GM12878 (cell line): ENCODE measurements at regions not wholly inside any gene's neighbourhood (a gene's known extent, or its start where the extent isn't known, plus 50 kb on each side); places are given as distances from the start of the nearest gene placed in this dataset.

Source experiments
- ATAC-seq: fragments of 200-7000 bp; cut with Tn5 transposase; 3 replicates; pipeline ENCODE4 v1.9.1; 2020; ENCODE audit warnings: mild to moderate bottlenecking, moderate library complexity
- BruUV-seq: library from RNA; stranded (reverse); fragments of 400-500 nt; replicated peaks from 2 replicates; lab custom pipeline; 2021; lab: Mats Ljungman, UMichigan
- CTCF ChIA-PET: fragments of 300-600 bp; sonication (Branson Sonifier 250); formaldehyde crosslinking; extraction: SDS; loops from one replicate; lab custom pipeline; 2021; ENCODE audit warnings: inconsistent platforms; lab: Yijun Ruan, JAX
- POLR2A ChIA-PET: fragments of 350-600 bp; formaldehyde crosslinking; extraction: SDS; loops from one replicate; lab custom pipeline; 2021; ENCODE audit warnings: inconsistent platforms; lab: Charles Lee
- RAD21 ChIA-PET: fragments of 300-600 bp; sonication (Branson Sonifier 250); formaldehyde crosslinking; loops from one replicate; lab custom pipeline; 2023; ENCODE audit warnings: antibody characterized with exemption; ENCODE audit not compliant: unreplicated experiment; lab: Charles Lee
- SMC1A ChIA-PET: fragments of 300-600 bp; sonication (Branson Sonifier 250); formaldehyde crosslinking; loops from one replicate; lab custom pipeline; 2023; ENCODE audit not compliant: unreplicated experiment, uncharacterized antibody; lab: Charles Lee
- DNase-seq: peaks from one replicate; pipeline ENCODE4 v3.0.0-alpha.2; 2011; ENCODE audit warnings: low read depth, low spot score
- FAIRE-seq: peaks from 3 replicates; lab custom pipeline; 2011; peaks lifted over from hg19 to GRCh38; lab: Jason Lieb, UNC
- H2AFZ ChIP-seq: 2 replicates; pipeline ENCODE4 v1.6.0; 2011; ENCODE audit warnings: low read depth, low read length, control low read depth; ENCODE audit not compliant: control insufficient read depth
- H3K27ac ChIP-seq: 2 replicates; pipeline ENCODE4 v1.5.1; 2011; ENCODE audit warnings: control low read depth; ENCODE audit not compliant: control insufficient read depth, insufficient read depth
- H3K27me3 ChIP-seq, 2 experiments: replicated peaks in 1 of 2; 2 replicates each; pipeline versions ENCODE4 v1.6.0 to v1.6.1; 2011; ENCODE audit warnings: low read length in 1 of 2; ENCODE audit not compliant: control insufficient read depth in 2 of 2, insufficient read depth in 2 of 2
- H3K36me3 ChIP-seq, 2 experiments: 2 replicates each; pipeline ENCODE4 v1.5.1; 2011; ENCODE audit warnings: low read length in 1 of 2; ENCODE audit not compliant: control insufficient read depth in 2 of 2, insufficient read depth in 2 of 2
- H3K4me1 ChIP-seq: 2 replicates; pipeline ENCODE4 v1.6.1; 2011; ENCODE audit warnings: mild to moderate bottlenecking, low read length, moderate library complexity, mixed read lengths; ENCODE audit not compliant: control insufficient read depth, insufficient read depth
- H3K4me2 ChIP-seq: 2 replicates; pipeline ENCODE4 v1.6.0; 2011; ENCODE audit warnings: control low read depth; ENCODE audit not compliant: control insufficient read depth, insufficient read depth
- H3K4me3 ChIP-seq: fragments of 200-600 bp; sonication (generic); 2 replicates; pipeline ENCODE4 v1.5.1; 2016
- H3K79me2 ChIP-seq: 2 replicates; pipeline ENCODE4 v1.6.0; 2011; ENCODE audit warnings: low read length; ENCODE audit not compliant: control insufficient read depth, insufficient read depth
- H3K9ac ChIP-seq: 2 replicates; pipeline ENCODE4 v1.8.0; 2011; ENCODE audit warnings: low read length, control low read depth, mixed read lengths; ENCODE audit not compliant: control insufficient read depth, insufficient read depth
- H3K9me3 ChIP-seq: replicated peaks from 3 replicates; pipeline ENCODE4 v1.5.1; 2011; ENCODE audit warnings: mild to moderate bottlenecking, low read length; ENCODE audit not compliant: control insufficient read depth, insufficient read depth
- H4K20me1 ChIP-seq: 2 replicates; pipeline ENCODE4 v1.6.0; 2011; ENCODE audit not compliant: control insufficient read depth, insufficient read depth
- DPF2 ChIP-seq: fragments of 450-650 bp; IDR thresholded peaks from 2 replicates; pipeline ENCODE4 v1.6.1; 2017; ENCODE audit warnings: mild to moderate bottlenecking
- E2F8 ChIP-seq: fragments of 450-650 bp; IDR thresholded peaks from 2 replicates; pipeline ENCODE4 v1.6.1; 2018; ENCODE audit warnings: mild to moderate bottlenecking, low read depth, moderate library complexity; ENCODE audit not compliant: partially characterized antibody
- E4F1 ChIP-seq: fragments of 450-650 bp; IDR thresholded peaks from 2 replicates; pipeline ENCODE4 v1.6.1; 2018; ENCODE audit warnings: borderline replicate concordance, mild to moderate bottlenecking; ENCODE audit not compliant: partially characterized antibody
- EGR1 ChIP-seq, 2 experiments: IDR thresholded peaks; 1 replicate in 1 of 2; 2 replicates in 1 of 2; pipeline ENCODE4 v1.6.1; 2011 to 2012; ENCODE audit warnings: low read depth in 2 of 2, low read length in 2 of 2, borderline replicate concordance in 1 of 2, mild to moderate bottlenecking in 1 of 2, moderate library complexity in 1 of 2
- IRF4 ChIP-seq: IDR thresholded peaks from 2 replicates; pipeline ENCODE4 v1.6.1; 2011; ENCODE audit warnings: low read depth, low read length
- MYB ChIP-seq: fragments of 150-350 bp; IDR thresholded peaks from 2 replicates; pipeline ENCODE4 v1.6.1; 2014; ENCODE audit warnings: mild to moderate bottlenecking, low read depth, low read length, borderline replicate concordance
- NFIC ChIP-seq: IDR thresholded peaks from 2 replicates; pipeline ENCODE4 v1.6.1; 2012; ENCODE audit warnings: low read depth, mild to moderate bottlenecking, inconsistent platforms, low read length, moderate library complexity
- NR2C2 ChIP-seq: IDR thresholded peaks from 2 replicates; pipeline ENCODE4 v1.6.1; 2011; ENCODE audit warnings: borderline replicate concordance, low read depth; ENCODE audit not compliant: control insufficient read depth, insufficient read length
- POU2F2 ChIP-seq: IDR thresholded peaks from 3 replicates; pipeline ENCODE4 v1.6.1; 2011; ENCODE audit warnings: low read depth, mild to moderate bottlenecking, low read length, borderline replicate concordance
- RFX5 ChIP-seq: IDR thresholded peaks from 2 replicates; pipeline ENCODE4 v1.6.1; 2011; ENCODE audit warnings: low read depth, low read length, improper control_type of control experiment
- SREBF2 ChIP-seq: IDR thresholded peaks from 2 replicates; pipeline ENCODE4 v1.6.1; 2012; ENCODE audit warnings: mild to moderate bottlenecking, low read length
- STAT3 ChIP-seq: IDR thresholded peaks from 2 replicates; pipeline ENCODE4 v1.6.1; 2011; ENCODE audit warnings: low read depth, low read length, improper control_type of control experiment
- ZNF207 ChIP-seq: fragments of 450-650 bp; IDR thresholded peaks from 2 replicates; pipeline ENCODE4 v1.6.1; 2014; ENCODE audit warnings: antibody characterized with exemption, mild to moderate bottlenecking, borderline replicate concordance
- ZNF274 ChIP-seq: IDR thresholded peaks from one replicate; pipeline ENCODE4 v1.8.0; 2011; ENCODE audit not compliant: insufficient read length, insufficient read depth
- WGBS: methylation state at CpG from one replicate; pipeline ENCODE4 v1.1.6; 2016; ENCODE audit warnings: low lambda C conversion rate; ENCODE audit not compliant: insufficient replicate concordance, insufficient coverage; ENCODE audit errors: missing lambda C conversion rate; 5-methylcytosine and 5-hydroxymethylcytosine counted together
- in situ Hi-C: fragments of 300-500 bp; cut with MboI; formaldehyde crosslinking; loops from 9 replicates; pipeline ENCODE4 v1.14.3; 2018; ENCODE audit warnings: mixed read lengths
- intact Hi-C: fragments of 100-400 bp; cut with micrococcal nuclease; formaldehyde crosslinking; loops from one replicate; pipeline ENCODE4 v1.14.2; 2022; ENCODE audit not compliant: unreplicated experiment
- TF ChIP-seq, protein P1 (sequence below): fragments of 450-650 bp; IDR thresholded peaks from 2 replicates; pipeline ENCODE4 v1.6.1; 2017; ENCODE audit warnings: mild to moderate bottlenecking, moderate library complexity

DNA sequence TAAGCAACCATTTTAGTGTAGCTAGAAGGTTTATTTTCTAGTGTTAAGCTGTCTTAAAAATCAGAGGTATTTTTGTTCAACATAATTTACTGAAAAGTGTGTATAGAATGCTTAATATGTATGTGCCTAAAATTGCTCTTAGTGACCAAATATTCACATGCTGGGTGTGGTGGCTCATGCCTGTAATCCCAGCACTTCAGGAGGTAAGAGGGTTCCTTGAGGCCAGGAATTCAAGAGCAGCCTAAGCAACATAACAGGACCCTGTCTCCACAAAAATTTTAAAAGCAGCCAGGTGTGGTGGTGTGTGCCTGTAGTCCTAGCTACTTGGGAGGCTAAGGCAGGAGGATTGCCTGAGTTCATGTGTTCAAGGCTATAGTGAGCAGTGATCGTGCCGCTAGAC is 120.9 kb upstream of the FRY start:
- ChIA-PET RAD21 (interaction anchor here (0.8 to 3.0 kb wide), 43 partner anchors 9 to 671 kb away, joined by 3 to 46 read pairs (median 6); partner anchors contain the start of genes BRCA2, FRY, N4BP2L1 and ZAR1L), SMC1A (interaction anchor here (0.6 to 6.2 kb wide), 50 partner anchors 8 to 670 kb away, joined by 3 to 46 read pairs (median 5); partner anchors contain the start of genes BRCA2 and ZAR1L), POLR2A (interaction anchor here (0.7 to 1.6 kb wide), 4 partner anchors 14 to 69 kb away, joined by 3 to 6 read pairs (median 4); no protein-coding TSS in a partner anchor), CTCF (interaction anchor here (0.6 to 4.4 kb wide), 62 partner anchors 9 to 729 kb away, joined by 3 to 64 read pairs (median 6); partner anchors contain the start of genes BRCA2 and ZAR1L)
- no peaks in the 10 kb centered on the region for H4K20me1 ChIP-seq
- H3K4me2 ChIP-seq, result no peak overlapping the region; the same call in 1 of the 2 replicates
- no peak overlapping the region for H3K4me3 ChIP-seq
- no peak overlapping the region for H3K27ac ChIP-seq
- no peaks in the 10 kb centered on the region for H3K36me3 ChIP-seq
- intact Hi-C loops, result loop anchor here (1.0 to 5.0 kb wide), 4 partner anchors 77 to 400 kb away; no protein-coding TSS in a partner anchor
- in situ Hi-C loops, result loop anchor here (5.0 kb wide), 1 partner anchor 402 kb away; no protein-coding TSS in a partner anchor
- no peaks in the 10 kb centered on the region for H3K9me3 ChIP-seq
- H2AFZ ChIP-seq, result no peak overlapping the region
- H3K27me3 ChIP-seq, result no peaks in the 10 kb centered on the region; a peak in 2 of 4 replicates
- no peak overlapping the region for H3K9ac ChIP-seq
- WGBS, result 100% methylated on average over 2 of the region's 2 CpGs
- no peaks in the 10 kb centered on the region for H3K4me1 ChIP-seq
- no TSS peak for BruUV-seq
- no peak for DNase-seq
- FAIRE-seq, result no peak
- no peak for ATAC-seq
- H3K79me2 ChIP-seq, result no peaks in the 10 kb centered on the region
- no peak for TF ChIP-seq RFX5
- TF ChIP-seq POU2F2, result no peak
- TF ChIP-seq NFIC, result no peak
- TF ChIP-seq DPF2, result no peak
- no peak for TF ChIP-seq E4F1
- TF ChIP-seq, protein P1, sequence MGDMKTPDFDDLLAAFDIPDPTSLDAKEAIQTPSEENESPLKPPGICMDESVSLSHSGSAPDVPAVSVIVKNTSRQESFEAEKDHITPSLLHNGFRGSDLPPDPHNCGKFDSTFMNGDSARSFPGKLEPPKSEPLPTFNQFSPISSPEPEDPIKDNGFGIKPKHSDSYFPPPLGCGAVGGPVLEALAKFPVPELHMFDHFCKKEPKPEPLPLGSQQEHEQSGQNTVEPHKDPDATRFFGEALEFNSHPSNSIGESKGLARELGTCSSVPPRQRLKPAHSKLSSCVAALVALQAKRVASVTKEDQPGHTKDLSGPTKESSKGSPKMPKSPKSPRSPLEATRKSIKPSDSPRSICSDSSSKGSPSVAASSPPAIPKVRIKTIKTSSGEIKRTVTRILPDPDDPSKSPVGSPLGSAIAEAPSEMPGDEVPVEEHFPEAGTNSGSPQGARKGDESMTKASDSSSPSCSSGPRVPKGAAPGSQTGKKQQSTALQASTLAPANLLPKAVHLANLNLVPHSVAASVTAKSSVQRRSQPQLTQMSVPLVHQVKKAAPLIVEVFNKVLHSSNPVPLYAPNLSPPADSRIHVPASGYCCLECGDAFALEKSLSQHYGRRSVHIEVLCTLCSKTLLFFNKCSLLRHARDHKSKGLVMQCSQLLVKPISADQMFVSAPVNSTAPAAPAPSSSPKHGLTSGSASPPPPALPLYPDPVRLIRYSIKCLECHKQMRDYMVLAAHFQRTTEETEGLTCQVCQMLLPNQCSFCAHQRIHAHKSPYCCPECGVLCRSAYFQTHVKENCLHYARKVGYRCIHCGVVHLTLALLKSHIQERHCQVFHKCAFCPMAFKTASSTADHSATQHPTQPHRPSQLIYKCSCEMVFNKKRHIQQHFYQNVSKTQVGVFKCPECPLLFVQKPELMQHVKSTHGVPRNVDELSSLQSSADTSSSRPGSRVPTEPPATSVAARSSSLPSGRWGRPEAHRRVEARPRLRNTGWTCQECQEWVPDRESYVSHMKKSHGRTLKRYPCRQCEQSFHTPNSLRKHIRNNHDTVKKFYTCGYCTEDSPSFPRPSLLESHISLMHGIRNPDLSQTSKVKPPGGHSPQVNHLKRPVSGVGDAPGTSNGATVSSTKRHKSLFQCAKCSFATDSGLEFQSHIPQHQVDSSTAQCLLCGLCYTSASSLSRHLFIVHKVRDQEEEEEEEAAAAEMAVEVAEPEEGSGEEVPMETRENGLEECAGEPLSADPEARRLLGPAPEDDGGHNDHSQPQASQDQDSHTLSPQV, result no peak
- TF ChIP-seq STAT3, result no peak
- TF ChIP-seq MYB, result no peak
- no peak for TF ChIP-seq IRF4
- TF ChIP-seq NR2C2, result no peak
- TF ChIP-seq ZNF207, result no peak
- TF ChIP-seq E2F8, result no peak
- no peak for TF ChIP-seq SREBF2
- TF ChIP-seq EGR1 (IDR thresholded peaks at IDR 0.05; ENCODE audit: borderline replicate concordance in 1 of 2, low read depth in 2 of 2, low read length in 2 of 2), result no peak
- TF ChIP-seq ZNF274, result no peak
